Trophoblast cell (in vitro differentiated cells and primary cell): ENCODE measurements at regions not wholly inside any gene's neighbourhood (a gene's known extent, or its start where the extent isn't known, plus 50 kb on each side); places are given as distances from the start of the nearest gene placed in this dataset.
"Not testable (repeated sequence)": the region's sequence is repeated elsewhere in the genome, so short reads cannot be mapped to it uniquely, and the experiment has no call there.

Experiments used
- DNase-seq, 2 donors: peaks; one replicate each; pipeline ENCODE4 v3.0.0-alpha.2; 2016
- H2AFZ ChIP-seq: 2 replicates; pipeline ENCODE4 v1.6.1; 2013; ENCODE audit warnings: low read length, moderate library complexity, mild to moderate bottlenecking; ENCODE audit not compliant: insufficient read depth, poor library complexity
- H2AK5ac ChIP-seq: 2 replicates; pipeline ENCODE4 v1.6.1; 2013; ENCODE audit warnings: mild to moderate bottlenecking, low read length
- H2BK120ac ChIP-seq: 2 replicates; pipeline ENCODE4 v1.6.1; 2013; ENCODE audit warnings: low read length, mild to moderate bottlenecking, moderate library complexity; ENCODE audit not compliant: insufficient read depth, poor library complexity
- H2BK12ac ChIP-seq: 2 replicates; pipeline ENCODE4 v1.6.1; 2013; ENCODE audit warnings: mild to moderate bottlenecking, low read length, moderate library complexity
- H2BK5ac ChIP-seq: 2 replicates; pipeline ENCODE4 v1.6.1; 2013; ENCODE audit warnings: low read length, low read depth, moderate library complexity, mild to moderate bottlenecking; ENCODE audit not compliant: poor library complexity
- H3K14ac ChIP-seq: 2 replicates; pipeline ENCODE4 v1.6.1; 2013; ENCODE audit warnings: mild to moderate bottlenecking, low read length
- H3K18ac ChIP-seq: 2 replicates; pipeline ENCODE4 v1.6.1; 2013; ENCODE audit warnings: mild to moderate bottlenecking, low read length
- H3K23ac ChIP-seq: 2 replicates; pipeline ENCODE4 v1.6.1; 2013; ENCODE audit warnings: low read length
- H3K27ac ChIP-seq: 2 replicates; pipeline ENCODE4 v1.5.1; 2013; ENCODE audit warnings: low read depth, mild to moderate bottlenecking, inconsistent platforms, low read length, moderate library complexity
- H3K27me3 ChIP-seq: 2 replicates; pipeline ENCODE4 v1.6.1; 2013; ENCODE audit warnings: inconsistent platforms, mild to moderate bottlenecking, low read length, moderate library complexity; ENCODE audit not compliant: insufficient read depth
- H3K36me3 ChIP-seq, 2 experiments: 1 replicate in 1 of 2; 2 replicates in 1 of 2; pipeline ENCODE4 v1.6.1; 2013; ENCODE audit warnings: low read length in 2 of 2, mild to moderate bottlenecking in 2 of 2, moderate library complexity in 1 of 2; ENCODE audit not compliant: insufficient read depth in 2 of 2, control insufficient read depth in 1 of 2
- H3K4ac ChIP-seq: 2 replicates; pipeline ENCODE4 v1.6.1; 2013; ENCODE audit warnings: low read depth, mild to moderate bottlenecking, low read length, moderate library complexity
- H3K4me1 ChIP-seq, 2 experiments: 1 replicate in 1 of 2; 2 replicates in 1 of 2; pipeline ENCODE4 v1.6.1; 2013; ENCODE audit warnings: low read length in 2 of 2, mild to moderate bottlenecking in 2 of 2, moderate library complexity in 1 of 2; ENCODE audit not compliant: insufficient read depth in 2 of 2, control insufficient read depth in 1 of 2
- H3K4me2 ChIP-seq: 2 replicates; pipeline ENCODE4 v1.6.1; 2013; ENCODE audit warnings: inconsistent platforms, mild to moderate bottlenecking, low read length, moderate library complexity
- H3K4me3 ChIP-seq: 2 replicates; pipeline ENCODE4 v1.5.1; 2013; ENCODE audit warnings: mild to moderate bottlenecking, low read depth, low read length, inconsistent platforms
- H3K79me1 ChIP-seq: one replicate; pipeline ENCODE4 v1.6.1; 2013; ENCODE audit warnings: low read length
- H3K79me2 ChIP-seq: 2 replicates; pipeline ENCODE4 v1.6.1; 2013; ENCODE audit warnings: low read length, mild to moderate bottlenecking; ENCODE audit not compliant: control insufficient read depth, insufficient read depth, poor library complexity
- H3K9ac ChIP-seq: 2 replicates; pipeline ENCODE4 v1.6.1; 2013; ENCODE audit warnings: mild to moderate bottlenecking, low read length
- H3K9me3 ChIP-seq: 2 replicates; pipeline ENCODE4 v1.6.1; 2013; ENCODE audit warnings: low read depth, mild to moderate bottlenecking, control low read depth, inconsistent platforms, low read length; ENCODE audit not compliant: insufficient read depth
- H4K12ac ChIP-seq: 2 replicates; pipeline ENCODE4 v1.6.1; 2013; ENCODE audit warnings: low read depth, mild to moderate bottlenecking, low read length, moderate library complexity
- H4K8ac ChIP-seq: 2 replicates; pipeline ENCODE4 v1.6.1; 2013; ENCODE audit warnings: low read depth, mild to moderate bottlenecking, low read length, moderate library complexity
- H4K91ac ChIP-seq: one replicate; pipeline ENCODE4 v1.6.1; 2013; ENCODE audit warnings: low read depth, mild to moderate bottlenecking, low read length, moderate library complexity
- WGBS: extraction: QIAGEN DNeasy Blood & Tissue Kit; methylation state at CpG from one replicate; pipeline ENCODE4 v1.1.7; 2013; ENCODE audit warnings: missing lambda C conversion rate; ENCODE audit not compliant: insufficient read length, insufficient coverage; ENCODE audit errors: extremely low coverage; 5-methylcytosine and 5-hydroxymethylcytosine counted together

DNA sequence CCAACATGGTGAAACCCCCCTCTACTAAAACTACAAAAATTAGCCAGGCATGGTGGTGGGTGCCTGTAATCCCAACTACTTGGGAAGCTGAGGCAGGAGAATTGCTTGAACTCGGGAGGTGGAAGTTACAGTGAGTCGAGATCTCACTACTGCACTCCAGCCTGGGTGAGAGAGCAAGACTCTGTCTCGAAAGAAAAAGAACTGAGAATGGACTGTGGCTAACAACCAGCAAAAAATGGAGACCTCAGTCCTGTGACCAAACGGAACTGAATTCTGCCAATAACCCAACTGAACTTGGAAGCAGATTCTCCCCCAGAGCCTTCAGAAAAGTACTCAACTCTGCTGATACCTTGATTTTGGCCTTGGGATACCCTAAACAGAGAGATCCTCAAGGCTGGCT, 604.5 kb downstream of the DOK5 start:
- Histone ChIP-seq H3K18ac (no peak overlapping the region), H3K23ac (no peak overlapping the region), H3K14ac (no peak overlapping the region), H3K4ac (no peak overlapping the region), H2AFZ (no peak overlapping the region), H3K27ac (no peak overlapping the region), H3K4me2 (no peak overlapping the region), H3K9me3 (no peaks in the 10 kb centered on the region), H4K8ac (no peak overlapping the region), H4K91ac (no peak overlapping the region), H2BK12ac (no peak overlapping the region), H3K4me3 (no peak overlapping the region), H3K79me2 (no peaks in the 10 kb centered on the region), H3K79me1 (no peaks in the 10 kb centered on the region), H2AK5ac (no peak overlapping the region), H3K36me3 (no peaks in the 10 kb centered on the region), H2BK5ac (no peak overlapping the region), H3K4me1 (no peaks in the 10 kb centered on the region), H3K27me3 (no peaks in the 10 kb centered on the region), H2BK120ac (no peak overlapping the region), H3K9ac (no peak overlapping the region), H4K12ac (no peak overlapping the region)
- no peak for DNase-seq
- no CpG with 5 or more reads among the region's 4 CpGs for WGBS

DNA sequence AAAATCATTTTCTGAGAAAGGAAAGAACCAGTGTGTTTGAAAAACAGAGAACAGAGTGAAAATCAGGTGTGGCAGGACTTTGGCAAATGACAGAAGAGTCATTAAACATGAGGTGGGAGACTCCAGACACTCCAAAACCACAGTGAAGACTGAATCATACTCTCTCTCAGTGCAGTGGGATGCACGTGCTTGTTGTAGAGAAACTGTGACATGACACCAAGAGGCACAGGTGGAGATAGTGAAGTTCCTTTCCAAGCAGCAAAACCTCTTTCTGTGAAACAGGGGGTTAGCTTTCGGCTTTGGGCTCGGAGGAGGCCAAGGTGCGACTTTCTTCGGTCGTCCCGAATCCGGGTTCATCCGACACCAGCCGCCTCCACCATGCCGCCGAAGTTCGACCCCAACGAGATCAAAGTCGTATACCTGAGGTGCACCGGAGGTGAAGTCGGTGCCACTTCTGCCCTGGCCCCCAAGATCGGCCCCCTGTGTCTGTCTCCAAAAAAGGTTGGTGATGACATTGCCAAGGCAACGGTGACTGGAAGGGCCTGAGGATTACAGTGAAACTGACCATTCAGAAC, 599.0 kb downstream of the DOK5 start:
- not testable (repeated sequence) for H3K4me1 ChIP-seq, H3K36me3 ChIP-seq, H3K4me3 ChIP-seq, H2AK5ac ChIP-seq, H3K9me3 ChIP-seq, H3K9ac ChIP-seq, H3K4ac ChIP-seq, H3K18ac ChIP-seq, H3K23ac ChIP-seq, H2BK5ac ChIP-seq, H3K27ac ChIP-seq, H2AFZ ChIP-seq, H4K8ac ChIP-seq, H4K12ac ChIP-seq, H3K14ac ChIP-seq, H3K79me1 ChIP-seq, H2BK12ac ChIP-seq, H2BK120ac ChIP-seq, H3K4me2 ChIP-seq, H4K91ac ChIP-seq, H3K79me2 ChIP-seq, DNase-seq, H3K27me3 ChIP-seq
- whole genome bisulfite sequencing = no CpG with 5 or more reads among the region's 19 CpGs

DNA sequence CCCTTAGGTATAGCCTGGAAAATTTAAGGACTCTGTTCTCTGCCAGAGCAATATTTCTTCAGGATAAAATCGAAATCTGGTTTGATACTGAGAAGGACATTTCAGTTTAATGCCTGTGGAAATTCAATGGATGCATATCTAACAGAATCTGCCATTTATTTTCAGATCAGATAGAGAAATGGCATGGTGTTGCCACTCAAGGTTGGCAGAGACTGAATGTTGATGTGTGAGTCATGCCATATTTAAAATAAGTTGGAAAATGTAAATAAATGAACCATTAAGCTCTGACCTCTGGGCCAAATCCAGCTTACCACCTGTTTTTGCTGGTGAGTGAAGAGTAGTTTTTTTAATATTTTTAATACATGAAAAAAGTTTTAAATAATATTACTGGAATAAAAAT, 594.6 kb downstream of the DOK5 start:
- DNase-seq = no peak
- no peaks in the 10 kb centered on the region for H3K79me1 ChIP-seq
- no CpG with 5 or more reads among the region's 1 CpG for WGBS

DNA sequence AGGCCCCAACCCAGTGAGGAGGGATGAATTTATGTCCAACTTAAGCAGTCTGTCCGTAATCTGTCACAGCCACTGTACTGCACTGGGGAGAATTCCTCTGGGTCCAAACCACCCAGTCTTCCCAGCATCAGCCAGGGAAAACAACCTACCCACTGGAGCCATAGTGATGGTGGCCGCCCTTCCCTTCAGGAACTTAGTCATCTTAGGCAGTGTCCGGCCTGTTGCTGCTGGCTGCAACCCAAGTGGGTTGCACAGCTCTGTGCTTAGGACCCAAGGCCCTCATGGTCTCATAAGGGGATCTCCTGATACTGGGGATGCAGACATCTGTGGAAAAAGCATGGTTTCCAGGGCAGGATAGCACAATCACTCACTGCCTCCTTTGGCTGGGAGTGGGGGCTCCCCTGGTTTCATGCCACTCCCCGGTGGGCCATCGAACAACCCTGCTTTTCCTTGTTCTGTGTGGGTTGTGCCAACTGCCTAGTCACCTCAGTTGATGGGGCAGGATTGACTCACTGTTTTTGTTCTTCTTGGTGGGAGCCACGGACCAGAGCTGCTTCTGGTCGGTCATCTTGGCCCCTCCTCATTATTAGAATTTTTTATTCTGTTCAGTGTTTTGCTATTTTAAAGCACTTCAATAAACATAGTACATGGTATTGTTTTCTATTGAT, 591.9 kb downstream of the DOK5 start:
- Histone ChIP-seq H3K27ac (no peak overlapping the region), H4K8ac (no peak overlapping the region), H3K14ac (no peak overlapping the region), H3K4ac (no peak overlapping the region), H2AFZ (no peak overlapping the region), H2AK5ac (no peak overlapping the region), H3K9me3 (no peaks in the 10 kb centered on the region), H3K79me1 (no peaks in the 10 kb centered on the region), H2BK120ac (no peak overlapping the region), H3K4me3 (no peak overlapping the region), H4K91ac (no peak overlapping the region), H3K4me1 (no peaks in the 10 kb centered on the region), H4K12ac (no peak overlapping the region), H3K9ac (no peak overlapping the region), H2BK5ac (no peak overlapping the region), H2BK12ac (no peak overlapping the region), H3K4me2 (no peak overlapping the region), H3K36me3 (no peaks in the 10 kb centered on the region), H3K23ac (no peak overlapping the region), H3K79me2 (no peaks in the 10 kb centered on the region), H3K18ac (no peak overlapping the region), H3K27me3 (no peaks in the 10 kb centered on the region)
- DNase-seq = no peak
- no CpG with 5 or more reads among the region's 7 CpGs for WGBS

More for the DNA sequence above, 594.6 kb downstream of the DOK5 start:
- Histone ChIP-seq H4K12ac (no peak overlapping the region), H4K91ac (no peak overlapping the region), H3K79me2 (no peaks in the 10 kb centered on the region), H2AK5ac (no peak overlapping the region), H4K8ac (no peak overlapping the region), H3K4ac (no peak overlapping the region), H2BK5ac (no peak overlapping the region), H2BK120ac (no peak overlapping the region), H3K14ac (no peak overlapping the region), H2AFZ (no peak overlapping the region), H3K27ac (no peak overlapping the region), H3K4me1 (no peaks in the 10 kb centered on the region), H3K9ac (no peak overlapping the region), H3K36me3 (no peaks in the 10 kb centered on the region), H3K23ac (no peak overlapping the region), H2BK12ac (no peak overlapping the region), H3K4me2 (no peak overlapping the region), H3K18ac (no peak overlapping the region), H3K9me3 (no peaks in the 10 kb centered on the region), H3K27me3 (no peaks in the 10 kb centered on the region), H3K4me3 (no peak overlapping the region)
